H9 (cell line): ENCODE measurements at regions not wholly inside any gene's neighbourhood (a gene's known extent, or its start where the extent isn't known, plus 50 kb on each side); places are given as distances from the start of the nearest gene placed in this dataset.

ENCODE experiments used
- DNase-seq: peaks from one replicate; pipeline ENCODE4 v3.0.0-alpha.2; 2017
- H2AFZ ChIP-seq: one replicate; pipeline ENCODE4 v1.6.1; 2013; ENCODE audit warnings: mild to moderate bottlenecking, low read length, control low read depth, moderate library complexity
- H2AK5ac ChIP-seq: 2 replicates; pipeline ENCODE4 v1.6.1; 2013; ENCODE audit warnings: low read length, control low read depth, mixed read lengths; ENCODE audit not compliant: insufficient read length
- H2BK120ac ChIP-seq: one replicate; pipeline ENCODE4 v1.6.1; 2013; ENCODE audit warnings: low read depth, mild to moderate bottlenecking, low read length, control low read depth, inconsistent platforms; ENCODE audit not compliant: poor library complexity, severe bottlenecking
- H2BK12ac ChIP-seq: 2 replicates; pipeline ENCODE4 v1.6.1; 2013; ENCODE audit warnings: low read length, control low read depth, mixed read lengths, low read depth; ENCODE audit not compliant: insufficient read length
- H2BK15ac ChIP-seq: 2 replicates; pipeline ENCODE4 v1.6.1; 2013; ENCODE audit warnings: low read depth, low read length, control low read depth
- H2BK20ac ChIP-seq: one replicate; pipeline ENCODE4 v1.6.1; 2013; ENCODE audit warnings: low read depth, mild to moderate bottlenecking, low read length, control low read depth, inconsistent platforms; ENCODE audit not compliant: poor library complexity, severe bottlenecking
- H2BK5ac ChIP-seq: 2 replicates; pipeline ENCODE4 v1.6.1; 2013; ENCODE audit warnings: low read length, control low read depth, mixed read lengths; ENCODE audit not compliant: insufficient read length
- H3K14ac ChIP-seq: 2 replicates; pipeline ENCODE4 v1.6.1; 2013; ENCODE audit warnings: low read length, control low read depth; ENCODE audit not compliant: insufficient read depth
- H3K18ac ChIP-seq: 2 replicates; pipeline ENCODE4 v1.6.1; 2013; ENCODE audit warnings: low read depth, mild to moderate bottlenecking, mixed read lengths, low read length, control low read depth; ENCODE audit not compliant: insufficient read length
- H3K23ac ChIP-seq: 2 replicates; pipeline ENCODE4 v1.6.1; 2013; ENCODE audit warnings: low read length, control low read depth, mixed read lengths, low read depth; ENCODE audit not compliant: insufficient read length
- H3K23me2 ChIP-seq: 2 replicates; pipeline ENCODE4 v1.6.1; 2013; ENCODE audit warnings: low read depth, mild to moderate bottlenecking, mixed read lengths, low read length, control low read depth; ENCODE audit not compliant: insufficient read length, poor library complexity, severe bottlenecking
- H3K27ac ChIP-seq: 2 replicates; pipeline ENCODE4 v1.5.1; 2013; ENCODE audit warnings: low read length, control low read depth, mixed read lengths, low read depth; ENCODE audit not compliant: insufficient read length
- H3K27me3 ChIP-seq: 2 replicates; pipeline ENCODE4 v1.6.1; 2013; ENCODE audit warnings: low read length, control low read depth, inconsistent platforms; ENCODE audit not compliant: insufficient read depth
- H3K4ac ChIP-seq: 2 replicates; pipeline ENCODE4 v1.6.1; 2013; ENCODE audit warnings: low read depth, mild to moderate bottlenecking, control low read depth, inconsistent platforms, low read length, moderate library complexity
- H3K4me1 ChIP-seq: 2 replicates; pipeline ENCODE4 v1.6.1; 2013; ENCODE audit warnings: low read length, control low read depth, inconsistent platforms; ENCODE audit not compliant: insufficient read depth
- H3K4me2 ChIP-seq: 2 replicates; pipeline ENCODE4 v1.6.1; 2013; ENCODE audit warnings: low read length, control low read depth, mixed read lengths; ENCODE audit not compliant: insufficient read length, insufficient read depth
- H3K56ac ChIP-seq: 2 replicates; pipeline ENCODE4 v1.6.1; 2013; ENCODE audit warnings: low read depth, mild to moderate bottlenecking, mixed read lengths, low read length, control low read depth; ENCODE audit not compliant: insufficient read length
- H3K79me1 ChIP-seq: 2 replicates; pipeline ENCODE4 v1.6.1; 2013; ENCODE audit warnings: low read depth, mild to moderate bottlenecking, moderate library complexity, low read length, control low read depth, inconsistent platforms; ENCODE audit not compliant: insufficient read depth, poor library complexity, severe bottlenecking
- H3K79me2 ChIP-seq: 2 replicates; pipeline ENCODE4 v1.6.1; 2013; ENCODE audit warnings: low read length, control low read depth, inconsistent platforms; ENCODE audit not compliant: insufficient read depth
- H3K9ac ChIP-seq: 2 replicates; pipeline ENCODE4 v1.6.1; 2013; ENCODE audit warnings: low read length, control low read depth, mixed read lengths; ENCODE audit not compliant: insufficient read length; ENCODE audit errors: extremely low read depth
- H3K9me3 ChIP-seq: one replicate; pipeline ENCODE4 v1.6.1; 2013; ENCODE audit warnings: low read depth, low read length, inconsistent platforms; ENCODE audit not compliant: control insufficient read depth
- H3T11ph ChIP-seq: one replicate; pipeline ENCODE4 v1.6.1; 2013; ENCODE audit warnings: mild to moderate bottlenecking, low read length, control low read depth, inconsistent platforms
- H4K20me1 ChIP-seq: one replicate; pipeline ENCODE4 v1.6.1; 2013; ENCODE audit not compliant: control insufficient read depth, insufficient read length, insufficient read depth
- H4K5ac ChIP-seq: 2 replicates; pipeline ENCODE4 v1.6.1; 2013; ENCODE audit warnings: low read depth, mild to moderate bottlenecking, mixed read lengths, low read length, control low read depth; ENCODE audit not compliant: insufficient read length
- H4K8ac ChIP-seq: replicated peaks from 2 replicates; pipeline ENCODE4 v1.6.1; 2013; ENCODE audit warnings: low read length, control low read depth, mixed read lengths, low read depth; ENCODE audit not compliant: insufficient read length
- H4K91ac ChIP-seq: 2 replicates; pipeline ENCODE4 v1.6.1; 2013; ENCODE audit warnings: low read depth, mild to moderate bottlenecking, moderate library complexity, mixed read lengths, low read length, control low read depth; ENCODE audit not compliant: insufficient read length
- H3K27ac Mint-ChIP-seq, 3 experiments: 2 replicates in 2 of 3; 3 replicates in 1 of 3; pipeline ENCODE4 v1.8.0; 2020 to 2021; ENCODE audit warnings: mixed read lengths in 3 of 3, mild to moderate bottlenecking in 1 of 3, moderate library complexity in 1 of 3
- H3K27me3 Mint-ChIP-seq: 2 replicates; pipeline ENCODE4 v1.8.0; 2021; ENCODE audit warnings: low read depth, mild to moderate bottlenecking, moderate library complexity, mixed read lengths
- H3K36me3 Mint-ChIP-seq, 3 experiments: 2 replicates in 2 of 3; 3 replicates in 1 of 3; pipeline ENCODE4 v1.8.0; 2020 to 2021; ENCODE audit warnings: low read depth in 3 of 3, mixed read lengths in 3 of 3; ENCODE audit not compliant: insufficient read depth in 1 of 3
- H3K4me1 Mint-ChIP-seq, 2 experiments: 2 replicates each; pipeline ENCODE4 v1.8.0; 2020; ENCODE audit warnings: mixed read lengths in 2 of 2
- H3K4me3 Mint-ChIP-seq, 2 experiments: 2 replicates in 1 of 2; 3 replicates in 1 of 2; pipeline ENCODE4 v1.8.0; 2020 to 2021; ENCODE audit warnings: mild to moderate bottlenecking in 2 of 2, mixed read lengths in 2 of 2, moderate library complexity in 1 of 2
- H3K9me3 Mint-ChIP-seq, 2 experiments: 2 replicates in 1 of 2; 3 replicates in 1 of 2; pipeline ENCODE4 v1.8.0; 2020; ENCODE audit warnings: mild to moderate bottlenecking in 2 of 2, mixed read lengths in 2 of 2, moderate library complexity in 1 of 2
- CTCF ChIP-seq: fragments of 200-600 bp; sonication (generic); conservative IDR thresholded peaks from 3 replicates; pipeline ENCODE4 v1.8.0; 2021; ENCODE audit warnings: antibody characterized with exemption, mild to moderate bottlenecking
- WGBS: extraction: QIAGEN DNeasy Blood & Tissue Kit; methylation state at CpG from one replicate; pipeline ENCODE4 v1.1.7; 2013; ENCODE audit warnings: missing lambda C conversion rate, low lambda C conversion rate, mixed read lengths; ENCODE audit not compliant: insufficient read length; ENCODE audit errors: extremely low coverage; 5-methylcytosine and 5-hydroxymethylcytosine counted together

DNA sequence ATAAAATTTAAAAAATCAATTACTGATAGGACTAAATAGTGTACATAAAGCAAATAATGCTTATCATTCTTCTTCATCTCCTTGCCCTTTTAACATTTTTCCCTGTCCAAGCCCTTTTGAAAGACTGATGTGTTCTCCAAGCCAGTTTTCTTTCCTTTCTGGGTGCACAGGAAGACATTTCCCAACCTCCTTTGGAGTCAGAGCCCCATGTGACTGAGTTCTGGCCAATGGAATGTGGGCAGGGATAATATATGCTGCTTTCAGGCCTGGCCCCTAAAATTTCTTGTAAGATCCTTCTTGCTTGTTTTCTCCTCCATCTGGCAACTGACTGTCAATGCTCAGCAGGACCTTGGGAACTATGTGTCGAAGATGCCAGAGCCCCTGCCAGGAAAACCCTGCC is 197.5 kb downstream of the EMX2 start:
- Histone ChIP-seq H2BK20ac (no peak overlapping the region), H3K79me2 (no peaks in the 10 kb centered on the region), H2BK12ac (no peak overlapping the region), H4K8ac (no peak overlapping the region), H2AK5ac (no peak overlapping the region), H3K4ac (no peak overlapping the region), H3K27ac (no peak overlapping the region), H3K4me1 (no peaks in the 10 kb centered on the region), H3K18ac (no peak overlapping the region), H3K79me1 (no peaks in the 10 kb centered on the region), H4K20me1 (no peaks in the 10 kb centered on the region), H4K91ac (no peak overlapping the region), H3K14ac (no peak overlapping the region), H3K4me2 (no peak overlapping the region), H3K9me3 (no peaks in the 10 kb centered on the region), H4K5ac (no peak overlapping the region), H3K9ac (no peak overlapping the region), H2BK15ac (no peak overlapping the region), H3K23ac (no peak overlapping the region), H2BK5ac (no peak overlapping the region), H3K56ac (no peak overlapping the region), H3K23me2 (peaks cover 3% of the 10 kb centered on the region), H3T11ph (no peak overlapping the region), H3K27me3 (peaks cover 8% of the 10 kb centered on the region; the same call in 1 of the 2 replicates), H2BK120ac (no peak overlapping the region), H2AFZ (no peak overlapping the region)
- Mint-ChIP-seq H3K4me3 (no peak overlapping the region), H3K36me3 (no peaks in the 10 kb centered on the region), H3K27me3 (peaks cover 34% of the 10 kb centered on the region), H3K9me3 (no peaks in the 10 kb centered on the region), H3K27ac (no peak overlapping the region), H3K4me1 (peaks cover 2 to 6% of the 10 kb centered on the region in 2 experiments; a peak in 1 of 4 replicates)
- no peak for DNase-seq
- no peak for TF ChIP-seq CTCF
- WGBS, result no CpG with 5 or more reads among the region's 1 CpG
